H9 (cell line): ENCODE measurements at regions not wholly inside any gene's neighbourhood (a gene's known extent, or its start where the extent isn't known, plus 50 kb on each side); places are given as distances from the start of the nearest gene placed in this dataset.

Experiments
- DNase-seq: peaks from one replicate; pipeline ENCODE4 v3.0.0-alpha.2; 2017
- H2AFZ ChIP-seq: one replicate; pipeline ENCODE4 v1.6.1; 2013; ENCODE audit warnings: mild to moderate bottlenecking, low read length, control low read depth, moderate library complexity
- H2AK5ac ChIP-seq: 2 replicates; pipeline ENCODE4 v1.6.1; 2013; ENCODE audit warnings: low read length, control low read depth, mixed read lengths; ENCODE audit not compliant: insufficient read length
- H2BK120ac ChIP-seq: one replicate; pipeline ENCODE4 v1.6.1; 2013; ENCODE audit warnings: low read depth, mild to moderate bottlenecking, low read length, control low read depth, inconsistent platforms; ENCODE audit not compliant: poor library complexity, severe bottlenecking
- H2BK12ac ChIP-seq: 2 replicates; pipeline ENCODE4 v1.6.1; 2013; ENCODE audit warnings: low read length, control low read depth, mixed read lengths, low read depth; ENCODE audit not compliant: insufficient read length
- H2BK15ac ChIP-seq: 2 replicates; pipeline ENCODE4 v1.6.1; 2013; ENCODE audit warnings: low read depth, low read length, control low read depth
- H2BK20ac ChIP-seq: one replicate; pipeline ENCODE4 v1.6.1; 2013; ENCODE audit warnings: low read depth, mild to moderate bottlenecking, low read length, control low read depth, inconsistent platforms; ENCODE audit not compliant: poor library complexity, severe bottlenecking
- H2BK5ac ChIP-seq: 2 replicates; pipeline ENCODE4 v1.6.1; 2013; ENCODE audit warnings: low read length, control low read depth, mixed read lengths; ENCODE audit not compliant: insufficient read length
- H3K14ac ChIP-seq: 2 replicates; pipeline ENCODE4 v1.6.1; 2013; ENCODE audit warnings: low read length, control low read depth; ENCODE audit not compliant: insufficient read depth
- H3K18ac ChIP-seq: 2 replicates; pipeline ENCODE4 v1.6.1; 2013; ENCODE audit warnings: low read depth, mild to moderate bottlenecking, mixed read lengths, low read length, control low read depth; ENCODE audit not compliant: insufficient read length
- H3K23ac ChIP-seq: 2 replicates; pipeline ENCODE4 v1.6.1; 2013; ENCODE audit warnings: low read length, control low read depth, mixed read lengths, low read depth; ENCODE audit not compliant: insufficient read length
- H3K23me2 ChIP-seq: 2 replicates; pipeline ENCODE4 v1.6.1; 2013; ENCODE audit warnings: low read depth, mild to moderate bottlenecking, mixed read lengths, low read length, control low read depth; ENCODE audit not compliant: insufficient read length, poor library complexity, severe bottlenecking
- H3K27ac ChIP-seq: 2 replicates; pipeline ENCODE4 v1.5.1; 2013; ENCODE audit warnings: low read length, control low read depth, mixed read lengths, low read depth; ENCODE audit not compliant: insufficient read length
- H3K27me3 ChIP-seq: 2 replicates; pipeline ENCODE4 v1.6.1; 2013; ENCODE audit warnings: low read length, control low read depth, inconsistent platforms; ENCODE audit not compliant: insufficient read depth
- H3K4ac ChIP-seq: 2 replicates; pipeline ENCODE4 v1.6.1; 2013; ENCODE audit warnings: low read depth, mild to moderate bottlenecking, control low read depth, inconsistent platforms, low read length, moderate library complexity
- H3K4me1 ChIP-seq: 2 replicates; pipeline ENCODE4 v1.6.1; 2013; ENCODE audit warnings: low read length, control low read depth, inconsistent platforms; ENCODE audit not compliant: insufficient read depth
- H3K4me2 ChIP-seq: 2 replicates; pipeline ENCODE4 v1.6.1; 2013; ENCODE audit warnings: low read length, control low read depth, mixed read lengths; ENCODE audit not compliant: insufficient read length, insufficient read depth
- H3K56ac ChIP-seq: 2 replicates; pipeline ENCODE4 v1.6.1; 2013; ENCODE audit warnings: low read depth, mild to moderate bottlenecking, mixed read lengths, low read length, control low read depth; ENCODE audit not compliant: insufficient read length
- H3K79me1 ChIP-seq: 2 replicates; pipeline ENCODE4 v1.6.1; 2013; ENCODE audit warnings: low read depth, mild to moderate bottlenecking, moderate library complexity, low read length, control low read depth, inconsistent platforms; ENCODE audit not compliant: insufficient read depth, poor library complexity, severe bottlenecking
- H3K79me2 ChIP-seq: 2 replicates; pipeline ENCODE4 v1.6.1; 2013; ENCODE audit warnings: low read length, control low read depth, inconsistent platforms; ENCODE audit not compliant: insufficient read depth
- H3K9ac ChIP-seq: 2 replicates; pipeline ENCODE4 v1.6.1; 2013; ENCODE audit warnings: low read length, control low read depth, mixed read lengths; ENCODE audit not compliant: insufficient read length; ENCODE audit errors: extremely low read depth
- H3K9me3 ChIP-seq: one replicate; pipeline ENCODE4 v1.6.1; 2013; ENCODE audit warnings: low read depth, low read length, inconsistent platforms; ENCODE audit not compliant: control insufficient read depth
- H3T11ph ChIP-seq: one replicate; pipeline ENCODE4 v1.6.1; 2013; ENCODE audit warnings: mild to moderate bottlenecking, low read length, control low read depth, inconsistent platforms
- H4K20me1 ChIP-seq: one replicate; pipeline ENCODE4 v1.6.1; 2013; ENCODE audit not compliant: control insufficient read depth, insufficient read length, insufficient read depth
- H4K5ac ChIP-seq: 2 replicates; pipeline ENCODE4 v1.6.1; 2013; ENCODE audit warnings: low read depth, mild to moderate bottlenecking, mixed read lengths, low read length, control low read depth; ENCODE audit not compliant: insufficient read length
- H4K8ac ChIP-seq: replicated peaks from 2 replicates; pipeline ENCODE4 v1.6.1; 2013; ENCODE audit warnings: low read length, control low read depth, mixed read lengths, low read depth; ENCODE audit not compliant: insufficient read length
- H4K91ac ChIP-seq: 2 replicates; pipeline ENCODE4 v1.6.1; 2013; ENCODE audit warnings: low read depth, mild to moderate bottlenecking, moderate library complexity, mixed read lengths, low read length, control low read depth; ENCODE audit not compliant: insufficient read length
- H3K27ac Mint-ChIP-seq, 3 experiments: 2 replicates in 2 of 3; 3 replicates in 1 of 3; pipeline ENCODE4 v1.8.0; 2020 to 2021; ENCODE audit warnings: mixed read lengths in 3 of 3, mild to moderate bottlenecking in 1 of 3, moderate library complexity in 1 of 3
- H3K27me3 Mint-ChIP-seq: 2 replicates; pipeline ENCODE4 v1.8.0; 2021; ENCODE audit warnings: low read depth, mild to moderate bottlenecking, moderate library complexity, mixed read lengths
- H3K36me3 Mint-ChIP-seq, 3 experiments: 2 replicates in 2 of 3; 3 replicates in 1 of 3; pipeline ENCODE4 v1.8.0; 2020 to 2021; ENCODE audit warnings: low read depth in 3 of 3, mixed read lengths in 3 of 3; ENCODE audit not compliant: insufficient read depth in 1 of 3
- H3K4me1 Mint-ChIP-seq, 2 experiments: 2 replicates each; pipeline ENCODE4 v1.8.0; 2020; ENCODE audit warnings: mixed read lengths in 2 of 2
- H3K4me3 Mint-ChIP-seq, 2 experiments: 2 replicates in 1 of 2; 3 replicates in 1 of 2; pipeline ENCODE4 v1.8.0; 2020 to 2021; ENCODE audit warnings: mild to moderate bottlenecking in 2 of 2, mixed read lengths in 2 of 2, moderate library complexity in 1 of 2
- H3K9me3 Mint-ChIP-seq, 2 experiments: 2 replicates in 1 of 2; 3 replicates in 1 of 2; pipeline ENCODE4 v1.8.0; 2020; ENCODE audit warnings: mild to moderate bottlenecking in 2 of 2, mixed read lengths in 2 of 2, moderate library complexity in 1 of 2
- CTCF ChIP-seq: fragments of 200-600 bp; sonication (generic); conservative IDR thresholded peaks from 3 replicates; pipeline ENCODE4 v1.8.0; 2021; ENCODE audit warnings: antibody characterized with exemption, mild to moderate bottlenecking
- WGBS: extraction: QIAGEN DNeasy Blood & Tissue Kit; methylation state at CpG from one replicate; pipeline ENCODE4 v1.1.7; 2013; ENCODE audit warnings: missing lambda C conversion rate, low lambda C conversion rate, mixed read lengths; ENCODE audit not compliant: insufficient read length; ENCODE audit errors: extremely low coverage; 5-methylcytosine and 5-hydroxymethylcytosine counted together

- no peak overlapping the region for H2BK12ac ChIP-seq
- no peak overlapping the region for H3K27ac ChIP-seq
- H3K4me1 ChIP-seq = no peaks in the 10 kb centered on the region
- no peak for DNase-seq
- H4K8ac ChIP-seq = no peak overlapping the region
- Mint-ChIP-seq H3K9me3 (no peaks in the 10 kb centered on the region), H3K27ac (no peak overlapping the region), H3K27me3 (no peaks in the 10 kb centered on the region), H3K4me3 (no peak overlapping the region), H3K4me1 (peaks cover 0 to 3% of the 10 kb centered on the region in 2 experiments; a peak in 1 of 4 replicates), H3K36me3 (no peaks in the 10 kb centered on the region)
- no peak overlapping the region for H3T11ph ChIP-seq
- H3K23me2 ChIP-seq = no peaks in the 10 kb centered on the region
- no peak overlapping the region for H3K18ac ChIP-seq
- no peak overlapping the region for H2BK5ac ChIP-seq
- H3K4me2 ChIP-seq = no peak overlapping the region
- no peak overlapping the region for H3K4ac ChIP-seq
- H4K91ac ChIP-seq = no peak overlapping the region
- no peak overlapping the region for H3K23ac ChIP-seq
- H3K9me3 ChIP-seq = no peaks in the 10 kb centered on the region
- H3K79me2 ChIP-seq = no peaks in the 10 kb centered on the region
- H3K9ac ChIP-seq = no peak overlapping the region
- H2BK120ac ChIP-seq = no peak overlapping the region
- H2BK15ac ChIP-seq = no peak overlapping the region
- no peaks in the 10 kb centered on the region for H3K27me3 ChIP-seq
- no peak overlapping the region for H3K14ac ChIP-seq
- WGBS = no CpG with 5 or more reads among the region's 5 CpGs
- no peak overlapping the region for H2AFZ ChIP-seq
- H2BK20ac ChIP-seq = no peak overlapping the region
- H4K5ac ChIP-seq = no peak overlapping the region
- H3K79me1 ChIP-seq = no peaks in the 10 kb centered on the region
- no peak overlapping the region for H3K56ac ChIP-seq
- H4K20me1 ChIP-seq = no peaks in the 10 kb centered on the region
- no peak overlapping the region for H2AK5ac ChIP-seq
- no peak for TF ChIP-seq CTCF
These were observed 209.1 kb downstream of the HGF start for GRCh38 chr7:81560708-81561107.
